D721Med (cell line): ENCODE measurements at regions not wholly inside any gene's neighbourhood (a gene's known extent, or its start where the extent isn't known, plus 50 kb on each side); places are given as distances from the start of the nearest gene placed in this dataset.

Experiments
- DNase-seq: peaks from one replicate; pipeline ENCODE4 v3.0.0; 2011; ENCODE audit warnings: low spot score; ENCODE audit not compliant: insufficient read length
- FAIRE-seq: peaks from 2 replicates; lab custom pipeline; 2011; peaks lifted over from hg19 to GRCh38; lab: Jason Lieb, UNC
- CTCF ChIP-seq: IDR thresholded peaks from 2 replicates; pipeline ENCODE4 v1.5.1; 2012; ENCODE audit warnings: mild to moderate bottlenecking, control low read depth; ENCODE audit not compliant: insufficient read depth; ENCODE audit errors: missing control alignments

- DNase-seq, result no peak
- no peak for FAIRE-seq
- TF ChIP-seq CTCF, result no peak
Measured at GRCh38 chr5:130801963-130802362, 363.1 kb downstream of the HINT1 start.

- DNase-seq (no peak), FAIRE-seq (no peak)
- TF ChIP-seq CTCF, result no peak
Measured at GRCh38 chr5:130799015-130799414, 366.0 kb downstream of the HINT1 start.

GRCh38 chr5:130797303-130797702 is 367.8 kb downstream of the HINT1 start:
- TF ChIP-seq CTCF, result no peak
- no peak for DNase-seq
- FAIRE-seq, result no peak

GRCh38 chr5:130796902-130797301 is 368.2 kb downstream of the HINT1 start:
- no peak for TF ChIP-seq CTCF
- FAIRE-seq (no peak), DNase-seq (no peak)

- no peak for TF ChIP-seq CTCF
- no peak for DNase-seq
- no peak for FAIRE-seq
Measured at GRCh38 chr5:130796032-130796431, 369.0 kb downstream of the HINT1 start.

GRCh38 chr5:130795037-130795436 is 370.0 kb downstream of the HINT1 start:
- no peak for DNase-seq

GRCh38 chr5:130777794-130778193 is 387.3 kb downstream of the HINT1 start:
- TF ChIP-seq CTCF, result no peak
- FAIRE-seq, result no peak
- no peak for DNase-seq

More at GRCh38 chr5:130795037-130795436, 370.0 kb downstream of the HINT1 start:
- no peak for FAIRE-seq
- no peak for TF ChIP-seq CTCF
